ENCODE measurements at regions not wholly inside any gene's neighbourhood (a gene's known extent, or its start where the extent isn't known, plus 50 kb on each side); places are given as distances from the start of the nearest gene placed in this dataset.
"Not testable (repeated sequence)": the region's sequence is repeated elsewhere in the genome, so short reads cannot be mapped to it uniquely, and the experiment has no call there.

DNA sequence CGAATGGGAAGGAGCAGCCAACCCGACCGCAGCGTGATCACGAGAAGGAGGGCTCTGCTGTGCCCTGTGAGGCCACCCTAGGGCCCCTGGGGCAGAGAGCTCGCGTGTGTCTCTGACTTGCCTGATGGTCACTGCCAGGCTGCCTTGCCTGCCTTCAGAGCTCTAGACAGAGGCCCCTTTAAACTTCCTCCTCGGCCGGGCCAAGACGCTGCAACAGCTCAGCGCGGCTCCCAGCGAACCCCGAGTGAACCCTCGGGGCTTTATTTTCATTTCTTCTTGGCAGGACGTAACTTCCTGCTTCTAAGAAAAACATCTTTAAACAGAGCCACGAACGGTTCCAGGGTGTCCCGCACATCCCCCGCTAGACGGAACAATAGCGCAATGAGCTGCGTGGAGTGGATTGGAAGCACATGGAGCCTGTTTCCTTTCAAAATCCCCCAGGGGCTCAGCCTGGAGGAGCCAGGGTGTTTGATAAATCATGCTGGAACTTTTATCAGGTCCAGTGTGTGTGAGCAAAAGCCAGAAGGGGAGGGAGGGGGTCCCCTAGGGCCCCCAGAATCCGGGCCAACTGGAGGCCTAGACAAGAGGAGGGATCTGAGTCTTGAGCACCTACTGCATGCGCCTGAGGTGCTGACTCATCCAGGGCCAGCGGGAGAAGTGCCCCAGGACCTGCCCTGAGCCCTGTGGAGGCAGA is 134.1 kb upstream of the GDF10 start:
- no peaks in the 10 kb centered on the region for H3K9me3 ChIP-seq
- peaks cover 8 to 27% (median 15%) of the 10 kb centered on the region in 3 donors for H3K4me1 ChIP-seq
- TF ChIP-seq POLR2A (IDR thresholded peaks at IDR 0.05): peak in 1 of 4 donors; percentile 17
- TF ChIP-seq, protein P1, sequence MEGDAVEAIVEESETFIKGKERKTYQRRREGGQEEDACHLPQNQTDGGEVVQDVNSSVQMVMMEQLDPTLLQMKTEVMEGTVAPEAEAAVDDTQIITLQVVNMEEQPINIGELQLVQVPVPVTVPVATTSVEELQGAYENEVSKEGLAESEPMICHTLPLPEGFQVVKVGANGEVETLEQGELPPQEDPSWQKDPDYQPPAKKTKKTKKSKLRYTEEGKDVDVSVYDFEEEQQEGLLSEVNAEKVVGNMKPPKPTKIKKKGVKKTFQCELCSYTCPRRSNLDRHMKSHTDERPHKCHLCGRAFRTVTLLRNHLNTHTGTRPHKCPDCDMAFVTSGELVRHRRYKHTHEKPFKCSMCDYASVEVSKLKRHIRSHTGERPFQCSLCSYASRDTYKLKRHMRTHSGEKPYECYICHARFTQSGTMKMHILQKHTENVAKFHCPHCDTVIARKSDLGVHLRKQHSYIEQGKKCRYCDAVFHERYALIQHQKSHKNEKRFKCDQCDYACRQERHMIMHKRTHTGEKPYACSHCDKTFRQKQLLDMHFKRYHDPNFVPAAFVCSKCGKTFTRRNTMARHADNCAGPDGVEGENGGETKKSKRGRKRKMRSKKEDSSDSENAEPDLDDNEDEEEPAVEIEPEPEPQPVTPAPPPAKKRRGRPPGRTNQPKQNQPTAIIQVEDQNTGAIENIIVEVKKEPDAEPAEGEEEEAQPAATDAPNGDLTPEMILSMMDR (IDR thresholded peaks at IDR 0.05): no peak
- 8% methylated on average over 18 of the region's 26 CpGs; no CpG with 5 or more reads in 1 of the 2 donors for WGBS, 2 donors
- no peaks in the 10 kb centered on the region for H3K36me3 ChIP-seq
- DNase-seq: no peak
- H3K27me3 ChIP-seq: peaks cover 0 to 18% (median 0%) of the 10 kb centered on the region in 4 donors
- peak overlapping the region; percentile 4 to 58 (median 26) for H3K4me3 ChIP-seq
- H3K27ac ChIP-seq: peak overlapping the region; percentile 12 to 75 (median 51)
- intact Hi-C loops (cut with DNase I): no loop called here

DNA sequence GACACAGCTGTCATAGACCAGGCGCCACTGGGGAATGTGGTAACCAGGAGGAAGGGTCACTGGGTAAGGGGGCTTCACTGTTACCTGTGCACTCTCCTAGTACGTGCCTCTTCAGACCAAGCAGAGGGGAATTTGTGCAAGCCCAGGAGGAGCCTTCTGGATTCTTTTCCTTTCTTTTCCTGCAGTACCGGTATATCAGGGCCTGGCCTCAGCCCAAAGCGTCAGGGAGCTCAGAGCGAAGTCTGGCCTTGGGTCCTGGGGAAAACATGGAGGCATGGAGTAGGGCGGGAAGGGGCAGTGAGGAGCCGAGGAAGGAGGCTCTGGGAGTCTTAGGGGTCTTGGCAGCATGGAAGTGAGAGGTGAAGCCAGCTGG is 133.6 kb upstream of the GDF10 start:
- Histone ChIP-seq H3K4me3 (peak overlapping the region in 1 of 4 donors; percentile 58), H3K27ac (peak overlapping the region; percentile 12 to 75 (median 51)), H3K9me3 (no peaks in the 10 kb centered on the region), H3K36me3 (no peaks in the 10 kb centered on the region), H3K4me1 (peaks cover 8 to 27% (median 15%) of the 10 kb centered on the region in 3 donors), H3K27me3 (peaks cover 0 to 17% (median 0%) of the 10 kb centered on the region in 4 donors)
- intact Hi-C loops (cut with DNase I): no loop called here
- TF ChIP-seq POLR2A (IDR thresholded peaks at IDR 0.05): no peak
- TF ChIP-seq, protein P1 (IDR thresholded peaks at IDR 0.05): no peak
- WGBS, 2 donors: 72 to 91% methylated on average over 3 to 5 of the region's 7 CpGs
- DNase-seq: no peak

DNA sequence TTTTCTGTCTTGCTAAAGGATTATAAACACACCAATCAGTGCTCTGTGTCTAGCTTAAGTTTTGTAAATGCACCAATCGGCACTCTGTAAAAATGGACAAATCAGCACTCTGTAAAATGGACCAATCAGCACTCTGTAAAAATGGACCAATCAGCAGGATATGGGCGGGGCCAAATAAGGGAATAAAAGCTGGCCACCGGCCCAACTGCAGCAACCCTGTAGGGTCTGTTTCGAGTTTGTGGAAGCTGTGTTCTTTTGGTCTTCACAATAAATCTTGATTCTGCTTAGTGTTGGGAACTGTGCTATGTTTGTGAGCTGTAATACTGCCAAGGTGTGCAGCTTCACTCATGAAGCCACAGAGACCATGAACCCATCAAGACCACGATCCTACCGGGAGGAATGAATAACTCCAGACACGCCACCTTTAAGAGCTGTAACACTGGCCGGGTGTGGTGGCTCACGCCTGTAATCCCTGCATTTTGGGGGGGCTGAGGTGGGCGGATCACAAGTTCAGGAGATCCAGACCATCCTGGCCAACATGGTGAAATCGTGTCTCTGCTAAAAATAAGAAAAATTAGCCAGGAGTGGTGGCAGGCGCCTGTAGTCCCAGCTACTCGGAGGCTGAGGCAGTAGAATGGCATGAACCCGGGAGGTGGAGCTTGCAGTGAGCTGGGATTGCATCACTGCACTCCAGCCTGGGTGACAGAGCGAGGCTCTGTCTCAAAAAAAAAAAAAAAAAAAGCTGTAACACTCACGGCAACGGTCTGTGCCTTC is 133.0 kb upstream of the GDF10 start:
- H3K4me3 ChIP-seq; H3K9me3 ChIP-seq; H3K36me3 ChIP-seq; DNase-seq; intact Hi-C loops (cut with DNase I): not testable (repeated sequence)
- 67 to 72% methylated on average over 13 to 14 of the region's 17 CpGs for WGBS, 2 donors
- Histone ChIP-seq H3K27me3 (peaks cover 0 to 17% (median 0%) of the 10 kb centered on the region in 4 donors), H3K4me1 (peaks cover 8 to 27% (median 15%) of the 10 kb centered on the region in 3 donors), H3K27ac (peak overlapping the region; percentile 12 to 75 (median 57))

DNA sequence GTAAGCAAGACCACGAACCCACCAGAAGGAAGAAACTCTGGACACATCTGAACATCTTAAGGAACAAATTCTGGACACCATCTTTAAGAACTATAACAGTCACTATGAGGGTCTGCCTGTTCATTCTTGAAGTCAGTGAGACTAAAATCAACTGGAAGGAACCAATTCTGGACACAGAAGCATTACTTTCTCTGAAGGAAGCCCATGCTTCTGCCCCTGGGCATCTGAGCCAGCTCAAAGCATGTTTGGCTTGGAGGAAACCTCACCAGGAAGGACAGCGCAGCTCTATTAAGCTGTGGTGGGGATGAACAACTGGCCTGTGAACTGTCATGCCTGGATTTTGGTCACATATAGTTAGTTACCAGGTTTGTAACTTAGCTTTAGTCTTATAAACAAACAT is 132.4 kb upstream of the GDF10 start:
- Histone ChIP-seq H3K36me3 (no peaks in the 10 kb centered on the region), H3K4me3 (no peak overlapping the region), H3K9me3 (no peaks in the 10 kb centered on the region), H3K27ac (peak overlapping the region in 3 of 4 donors; percentile 14 to 56 (median 29)), H3K4me1 (peaks cover 8 to 27% (median 15%) of the 10 kb centered on the region in 3 donors), H3K27me3 (peaks cover 0 to 17% (median 0%) of the 10 kb centered on the region in 4 donors)
- WGBS, 2 donors: 43 to 85% methylated on average over 1 to 2 of the region's 2 CpGs
- no peak for TF ChIP-seq POLR2A (IDR thresholded peaks at IDR 0.05)
- TF ChIP-seq, protein P1 (IDR thresholded peaks at IDR 0.05): no peak
- DNase-seq: no peak
- intact Hi-C loops (cut with DNase I): no loop called here

DNA sequence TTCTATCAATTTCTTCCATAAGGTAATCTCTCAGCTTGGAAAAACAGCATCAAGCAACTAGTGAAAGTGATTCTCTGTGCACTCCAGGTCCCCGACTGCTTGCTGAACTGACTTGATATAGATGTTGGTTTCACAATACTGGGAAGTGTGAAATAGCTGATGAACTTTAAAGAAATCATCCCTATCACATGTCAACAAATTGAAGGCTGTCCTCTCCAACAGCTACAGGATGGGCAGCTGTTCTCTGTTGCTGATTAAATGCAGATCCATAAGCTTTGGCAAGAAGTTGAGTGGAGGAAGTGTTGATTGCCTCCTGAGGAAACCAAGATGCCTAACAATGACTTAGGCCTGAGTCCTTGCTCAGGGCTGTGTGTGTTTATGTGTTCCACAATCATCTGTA is 130.4 kb upstream of the GDF10 start:
- H3K27ac ChIP-seq: no peak overlapping the region
- peaks cover 0 to 19% (median 0%) of the 10 kb centered on the region in 4 donors for H3K27me3 ChIP-seq
- no peaks in the 10 kb centered on the region for H3K36me3 ChIP-seq
- intact Hi-C loops (cut with DNase I): no loop called here
- H3K4me3 ChIP-seq: no peak overlapping the region
- peaks cover 8 to 26% (median 15%) of the 10 kb centered on the region in 3 donors for H3K4me1 ChIP-seq
- DNase-seq: no peak
- TF ChIP-seq, protein P1 (IDR thresholded peaks at IDR 0.05): no peak
- no peak for TF ChIP-seq POLR2A (IDR thresholded peaks at IDR 0.05)
- WGBS, 2 donors: 60 to 67% methylated on average over 1 of the region's 1 CpG
- no peaks in the 10 kb centered on the region for H3K9me3 ChIP-seq
